ENCODE measurements at regions not wholly inside any gene's neighbourhood (a gene's known extent, or its start where the extent isn't known, plus 50 kb on each side); places are given as distances from the start of the nearest gene placed in this dataset.

DNA sequence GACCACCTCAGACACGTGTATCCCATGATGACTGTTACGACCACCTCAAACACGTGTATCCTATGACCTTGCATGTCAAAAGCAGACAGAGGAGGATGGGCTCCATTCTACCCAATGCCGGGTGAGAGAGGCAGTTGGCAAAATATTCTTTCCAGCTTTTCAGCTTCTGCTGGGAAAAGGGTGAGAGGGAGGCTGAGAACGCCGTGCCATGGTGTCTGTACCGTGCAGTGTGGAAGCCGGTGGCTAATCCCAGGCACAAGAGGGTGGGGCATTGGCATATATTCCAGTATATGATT, 1478.4 kb downstream of the TBC1D22A start:
- TF ChIP-seq, protein P1, sequence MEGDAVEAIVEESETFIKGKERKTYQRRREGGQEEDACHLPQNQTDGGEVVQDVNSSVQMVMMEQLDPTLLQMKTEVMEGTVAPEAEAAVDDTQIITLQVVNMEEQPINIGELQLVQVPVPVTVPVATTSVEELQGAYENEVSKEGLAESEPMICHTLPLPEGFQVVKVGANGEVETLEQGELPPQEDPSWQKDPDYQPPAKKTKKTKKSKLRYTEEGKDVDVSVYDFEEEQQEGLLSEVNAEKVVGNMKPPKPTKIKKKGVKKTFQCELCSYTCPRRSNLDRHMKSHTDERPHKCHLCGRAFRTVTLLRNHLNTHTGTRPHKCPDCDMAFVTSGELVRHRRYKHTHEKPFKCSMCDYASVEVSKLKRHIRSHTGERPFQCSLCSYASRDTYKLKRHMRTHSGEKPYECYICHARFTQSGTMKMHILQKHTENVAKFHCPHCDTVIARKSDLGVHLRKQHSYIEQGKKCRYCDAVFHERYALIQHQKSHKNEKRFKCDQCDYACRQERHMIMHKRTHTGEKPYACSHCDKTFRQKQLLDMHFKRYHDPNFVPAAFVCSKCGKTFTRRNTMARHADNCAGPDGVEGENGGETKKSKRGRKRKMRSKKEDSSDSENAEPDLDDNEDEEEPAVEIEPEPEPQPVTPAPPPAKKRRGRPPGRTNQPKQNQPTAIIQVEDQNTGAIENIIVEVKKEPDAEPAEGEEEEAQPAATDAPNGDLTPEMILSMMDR (IDR thresholded peaks at IDR 0.05), result no peak
- no peak overlapping the region for H3K4me3 ChIP-seq
- intact Hi-C loops (cut with DNase I), result no loop called here
- peaks cover 0 to 6% (median 5%) of the 10 kb centered on the region in 3 donors for H3K27me3 ChIP-seq (ENCODE audit: insufficient read depth in 3 of 3, low read length in 2 of 3)
- no peaks in the 10 kb centered on the region for H3K36me3 ChIP-seq (ENCODE audit: insufficient read depth in 1 of 2, low read depth in 1 of 2)
- DNase-seq (no peak), ATAC-seq (no peak)
- H3K4me1 ChIP-seq, result no peaks in the 10 kb centered on the region
- H3K27ac ChIP-seq, result no peak overlapping the region
- H3K9me3 ChIP-seq, result no peaks in the 10 kb centered on the region
- 66 to 78% (median 77%) methylated on average over 8 of the region's 8 CpGs for WGBS, 3 donors

DNA sequence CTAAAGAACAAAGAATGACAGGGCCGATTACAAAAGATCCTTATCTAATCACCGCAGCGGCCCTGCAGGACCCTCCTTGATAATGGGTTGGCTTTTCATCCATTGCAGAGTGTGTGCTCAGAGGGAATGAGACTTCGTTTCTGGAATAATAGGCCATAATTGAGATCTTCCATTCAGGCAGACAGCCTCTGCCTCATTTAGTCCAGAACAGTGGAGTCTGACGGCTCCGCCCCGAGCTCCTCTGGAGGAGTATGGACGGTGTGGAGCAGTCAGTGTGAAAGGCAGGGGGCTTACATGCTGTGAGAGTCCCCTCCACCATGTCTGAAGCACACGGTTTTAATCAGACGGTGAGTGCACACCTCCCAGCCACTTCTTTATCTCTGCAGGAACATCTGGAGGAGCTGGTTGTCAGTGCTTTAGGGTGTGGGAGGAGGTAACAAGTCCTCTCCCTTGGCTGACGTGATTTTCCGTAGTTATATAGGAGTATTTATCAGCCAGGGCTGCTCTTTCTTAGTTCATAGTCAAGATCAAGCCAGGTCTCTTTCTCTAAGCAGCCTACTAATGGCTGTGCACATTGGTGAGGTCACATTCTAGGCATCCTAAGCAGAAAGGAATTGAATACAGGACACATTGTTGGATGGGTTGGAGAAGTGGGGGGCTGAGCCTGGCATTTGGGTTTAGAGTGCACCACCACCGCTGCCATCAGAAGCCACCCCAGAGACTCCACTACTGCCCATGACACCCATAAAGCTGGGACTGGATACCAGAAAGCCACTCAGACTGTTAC, 1477.9 kb downstream of the TBC1D22A start:
- H3K9me3 ChIP-seq, result no peaks in the 10 kb centered on the region
- 60 to 63% (median 60%) methylated on average over 13 of the region's 13 CpGs for WGBS, 3 donors
- TF ChIP-seq, protein P1 (IDR thresholded peaks at IDR 0.05), result no peak
- no peak overlapping the region for H3K27ac ChIP-seq
- DNase-seq (no peak), ATAC-seq (no peak)
- intact Hi-C loops (cut with DNase I), result no loop called here
- no peaks in the 10 kb centered on the region for H3K36me3 ChIP-seq (ENCODE audit: insufficient read depth in 1 of 2, low read depth in 1 of 2)
- H3K4me3 ChIP-seq, result no peak overlapping the region
- H3K4me1 ChIP-seq, result no peaks in the 10 kb centered on the region
- H3K27me3 ChIP-seq (ENCODE audit: insufficient read depth in 3 of 3, low read length in 2 of 3), result peaks cover 0 to 6% (median 5%) of the 10 kb centered on the region in 3 donors

DNA sequence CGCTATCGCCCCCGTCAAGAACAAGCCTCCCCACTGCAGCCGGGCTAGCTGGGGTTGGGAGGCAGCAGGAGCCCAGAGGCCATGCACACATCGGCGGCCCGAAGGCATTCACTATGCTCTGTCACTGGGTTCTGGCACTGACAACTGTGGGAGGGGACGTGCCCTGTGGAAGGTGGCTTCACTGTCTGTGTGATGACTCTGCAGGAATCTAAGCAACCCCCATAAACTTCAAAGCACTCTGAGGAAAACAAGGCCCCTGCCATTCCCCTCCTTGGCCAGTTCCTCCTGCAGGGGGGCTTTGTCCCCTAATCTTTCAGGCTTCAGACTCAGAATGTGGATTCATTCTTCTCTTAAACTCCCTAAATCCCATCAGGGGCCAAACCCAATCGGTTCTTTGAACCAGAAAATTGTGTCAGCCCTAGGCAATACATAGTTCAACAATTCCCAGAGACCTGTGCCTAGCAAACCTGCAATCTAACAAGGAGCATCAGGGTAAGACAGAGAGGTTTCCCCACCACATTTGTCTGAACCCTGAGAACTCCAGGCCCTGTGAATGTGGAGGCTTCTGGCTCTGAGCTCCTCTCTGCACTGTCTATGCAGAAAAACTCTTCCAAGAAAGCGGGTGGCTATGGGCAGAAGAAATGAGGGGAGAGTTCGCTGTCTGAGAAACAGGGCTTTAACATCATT, 1477.2 kb downstream of the TBC1D22A start:
- ATAC-seq (no peak), DNase-seq (no peak)
- WGBS, 3 donors, result 46 to 50% (median 46%) methylated on average over 11 of the region's 11 CpGs
- H3K4me1 ChIP-seq, result no peaks in the 10 kb centered on the region
- no peaks in the 10 kb centered on the region for H3K36me3 ChIP-seq (ENCODE audit: insufficient read depth in 1 of 2, low read depth in 1 of 2)
- no peaks in the 10 kb centered on the region for H3K9me3 ChIP-seq
- peaks cover 0 to 6% (median 5%) of the 10 kb centered on the region in 3 donors for H3K27me3 ChIP-seq (ENCODE audit: insufficient read depth in 3 of 3, low read length in 2 of 3)
- intact Hi-C loops (cut with DNase I), result no loop called here
- TF ChIP-seq, protein P1 (IDR thresholded peaks at IDR 0.05), result no peak
- H3K4me3 ChIP-seq, result no peak overlapping the region
- no peak overlapping the region for H3K27ac ChIP-seq

DNA sequence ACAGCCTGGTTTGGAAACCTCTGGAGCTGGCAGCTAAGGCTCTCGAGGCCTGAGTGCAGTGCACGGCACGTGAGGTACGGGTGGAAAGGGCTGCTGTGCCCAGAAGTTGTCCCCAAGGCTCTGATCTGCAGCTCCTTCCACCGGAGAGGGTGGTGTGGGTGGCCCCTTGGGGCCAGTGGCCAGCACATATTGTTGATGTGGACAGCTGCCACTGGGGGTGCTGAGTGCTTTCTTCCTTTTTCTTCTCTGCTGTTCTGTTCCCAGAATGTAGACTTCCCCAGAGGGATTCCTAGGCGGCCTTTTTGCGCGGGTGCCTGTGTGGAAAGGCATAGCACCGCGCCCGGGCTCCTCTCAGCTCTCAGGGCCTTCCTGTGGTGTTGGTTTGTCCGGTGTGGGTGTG, 1476.5 kb downstream of the TBC1D22A start:
- WGBS, 3 donors, result 43 to 57% (median 50%) methylated on average over 12 of the region's 12 CpGs
- TF ChIP-seq, protein P1 (IDR thresholded peaks at IDR 0.05), result no peak
- H3K27ac ChIP-seq, result no peak overlapping the region
- DNase-seq, result no peak
- intact Hi-C loops (cut with DNase I), result no loop called here
- H3K36me3 ChIP-seq (ENCODE audit: insufficient read depth in 1 of 2, low read depth in 1 of 2), result no peaks in the 10 kb centered on the region
- no peak overlapping the region for H3K4me3 ChIP-seq
- peaks cover 0 to 6% (median 3%) of the 10 kb centered on the region in 3 donors for H3K27me3 ChIP-seq (ENCODE audit: insufficient read depth in 3 of 3, low read length in 2 of 3)
- peaks cover 4% of the 10 kb centered on the region for H3K9me3 ChIP-seq
- no peaks in the 10 kb centered on the region for H3K4me1 ChIP-seq
- no peak for ATAC-seq

Data from psoas muscle (tissue), 7 donors.